Activated gamma-delta T cell (primary cell): ENCODE measurements at regions not wholly inside any gene's neighbourhood (a gene's known extent, or its start where the extent isn't known, plus 50 kb on each side); places are given as distances from the start of the nearest gene placed in this dataset.
"Not testable (repeated sequence)": the region's sequence is repeated elsewhere in the genome, so short reads cannot be mapped to it uniquely, and the experiment has no call there.

Experiments
- DNase-seq: peaks from one replicate; lab custom pipeline; 2025; lab: John Stamatoyannopoulos, UW

DNA sequence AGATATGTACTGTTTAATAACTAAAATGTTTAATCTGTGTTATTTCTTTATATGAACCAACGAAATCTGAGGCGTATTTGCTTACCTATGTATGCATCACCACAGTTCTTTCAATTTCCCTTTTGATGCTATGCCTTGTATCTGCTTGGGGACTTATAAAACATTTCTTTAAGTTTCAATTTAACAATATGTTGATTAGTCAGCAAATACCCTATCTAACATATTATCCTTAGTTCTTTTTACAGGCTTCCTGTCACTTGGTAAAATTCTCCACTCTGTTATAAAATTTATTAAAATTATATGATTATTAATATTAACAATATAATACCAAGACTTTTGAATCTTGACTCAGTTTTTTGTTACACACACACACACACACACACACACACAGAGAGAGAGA, 174.3 kb downstream of the CPS1 start:
- no peak for DNase-seq

DNA sequence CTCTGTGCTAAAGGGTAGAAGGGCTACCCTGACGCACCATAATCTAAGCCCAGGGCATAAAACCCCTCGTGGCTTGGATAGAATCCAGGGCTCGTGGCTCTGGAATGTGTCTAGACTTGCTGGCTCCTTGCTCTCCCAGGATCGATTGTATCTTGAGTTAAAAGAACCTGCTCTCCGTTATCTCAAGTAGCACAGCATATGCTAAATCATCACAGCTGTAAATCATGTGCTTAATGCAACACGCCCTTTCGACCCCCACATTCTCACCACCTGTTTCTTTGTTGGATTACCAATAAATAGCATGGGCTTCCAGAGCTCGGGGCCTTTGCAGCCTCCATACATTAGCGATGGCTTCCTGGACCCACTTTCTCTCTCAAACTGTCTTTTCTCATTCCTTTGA, 190.4 kb downstream of the CPS1 start:
- not testable (repeated sequence) for DNase-seq

DNA sequence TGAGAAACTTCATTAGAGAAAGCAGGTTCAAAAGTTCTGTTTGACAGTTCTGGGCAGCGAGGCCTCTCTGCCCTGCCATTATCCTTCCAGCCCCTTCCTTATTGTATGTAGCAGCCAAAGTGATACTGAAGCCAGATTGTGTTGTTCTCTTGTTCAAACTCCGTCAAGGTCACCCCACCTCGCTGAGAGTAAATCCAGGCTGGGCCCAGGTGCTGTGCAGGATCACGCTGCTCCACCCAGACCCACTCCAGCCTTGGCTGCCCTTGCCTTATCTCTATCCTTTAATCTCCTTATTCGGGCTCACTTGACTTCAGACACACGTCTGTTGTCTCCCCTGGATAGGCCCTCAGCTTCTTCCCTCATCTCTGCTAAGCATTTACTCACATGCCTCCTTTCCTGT, 196.1 kb downstream of the CPS1 start:
- DNase-seq, result no peak

DNA sequence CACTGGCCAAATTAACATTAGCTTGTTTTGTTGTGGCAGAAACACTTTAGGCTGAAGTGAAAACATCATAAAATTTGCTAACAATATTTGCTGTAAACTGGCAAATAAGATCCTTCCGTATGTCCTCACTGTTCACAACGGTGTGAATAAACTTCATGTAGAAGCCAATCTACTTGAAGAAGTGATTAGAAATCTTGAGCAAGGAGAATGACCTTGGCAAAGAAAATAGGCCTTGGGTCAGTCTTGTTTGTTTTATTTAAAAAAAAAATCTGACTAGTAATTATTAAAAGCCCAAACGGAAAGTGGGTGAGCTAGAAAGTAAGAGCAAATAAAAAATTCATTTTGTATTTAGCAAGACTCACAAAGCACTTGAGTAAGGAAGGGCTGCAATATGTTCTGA, 197.0 kb downstream of the CPS1 start:
- DNase-seq, result no peak

DNA sequence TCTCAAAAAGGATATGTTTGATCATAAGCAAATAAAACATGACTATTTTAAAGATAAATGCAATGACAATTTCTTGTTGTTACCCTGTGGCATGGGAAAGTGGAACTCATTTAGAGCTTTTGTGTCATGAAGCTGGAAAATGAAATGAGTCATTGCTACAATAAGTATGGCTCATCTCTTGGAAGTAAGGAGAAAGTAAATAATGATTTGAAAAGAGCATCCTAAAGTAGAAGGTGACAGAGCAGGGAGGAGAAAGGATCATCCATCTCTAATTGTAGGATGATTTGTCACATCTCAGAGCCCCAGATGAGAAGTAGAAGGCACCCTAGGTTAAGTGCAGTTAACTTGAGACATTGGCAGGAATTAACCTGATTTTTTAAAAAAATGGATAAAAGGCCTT, 200.5 kb downstream of the CPS1 start:
- no peak for DNase-seq

DNA sequence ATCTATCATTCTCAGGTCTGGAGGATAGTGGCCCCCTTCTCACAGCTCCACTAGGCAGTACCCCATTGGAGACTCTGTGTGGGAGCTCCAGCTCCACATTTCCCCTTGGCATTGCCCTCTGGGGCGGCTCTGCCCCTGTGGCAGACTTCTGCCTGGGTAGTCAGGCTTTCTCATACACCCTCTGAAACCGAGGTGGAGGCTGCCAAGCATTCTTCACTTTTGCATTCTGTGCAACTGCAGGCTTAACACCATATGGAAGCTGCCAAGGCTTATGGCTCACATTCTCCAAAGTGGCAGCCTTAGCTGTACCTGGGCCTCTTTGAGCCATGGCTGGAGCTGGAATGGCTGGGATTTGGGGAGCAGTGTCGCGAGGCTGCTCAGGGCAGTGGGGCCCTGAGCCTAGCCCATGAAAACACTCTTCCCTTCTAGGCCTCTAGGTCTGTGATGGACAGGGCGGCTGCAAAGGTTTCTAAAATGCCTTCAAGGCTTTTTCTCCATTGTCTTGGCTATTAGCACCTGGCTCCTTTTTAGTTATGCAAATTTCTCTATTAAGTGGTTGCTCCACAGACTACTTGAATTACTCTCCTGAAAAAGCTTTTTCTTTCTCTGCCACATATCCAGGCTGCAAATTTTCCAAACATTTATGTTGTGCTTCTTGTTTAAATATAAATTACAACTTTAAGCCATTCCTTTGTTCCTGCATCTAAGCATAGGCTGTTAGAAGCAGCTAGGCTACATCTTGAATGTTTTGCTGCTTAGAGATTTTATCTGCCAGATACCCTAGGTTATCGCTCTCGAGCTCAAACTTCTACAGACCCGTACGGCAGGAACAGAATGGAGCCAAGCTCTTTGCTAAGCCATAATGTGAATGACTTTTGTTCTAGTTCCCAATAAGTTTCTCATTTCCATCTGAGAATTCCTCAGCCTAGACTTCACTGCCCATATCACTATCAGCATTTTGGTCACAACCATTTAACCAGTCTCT, 206.5 kb downstream of the CPS1 start:
- no peak for DNase-seq

DNA sequence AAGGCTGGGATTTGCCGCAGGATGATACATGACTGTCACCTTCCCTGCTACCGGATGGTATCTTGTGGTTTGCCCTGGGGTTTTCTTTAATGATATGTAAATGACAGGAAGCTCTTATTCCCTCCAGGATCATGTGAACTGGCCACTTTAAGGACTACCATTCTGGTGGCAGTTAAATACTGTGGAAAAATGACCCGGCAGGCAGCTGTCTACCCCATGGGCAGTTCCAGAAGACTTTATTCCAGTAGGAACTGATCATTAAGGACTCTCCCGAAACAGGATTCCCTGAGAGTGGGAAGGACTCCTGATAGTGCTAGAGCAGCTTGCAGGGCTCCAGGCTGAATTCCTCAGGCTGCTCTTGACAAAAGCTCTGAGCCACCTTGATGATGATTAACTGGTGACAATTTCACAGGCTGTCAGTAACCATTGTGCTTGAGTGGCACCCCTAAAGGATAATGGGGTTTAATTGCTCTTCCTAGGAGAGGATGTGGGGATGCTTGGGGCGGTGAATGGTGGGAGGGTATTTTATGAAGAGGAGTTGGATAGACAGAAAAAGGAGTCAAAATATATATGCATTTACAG, 212.0 kb downstream of the CPS1 start:
- DNase-seq, result no peak

DNA sequence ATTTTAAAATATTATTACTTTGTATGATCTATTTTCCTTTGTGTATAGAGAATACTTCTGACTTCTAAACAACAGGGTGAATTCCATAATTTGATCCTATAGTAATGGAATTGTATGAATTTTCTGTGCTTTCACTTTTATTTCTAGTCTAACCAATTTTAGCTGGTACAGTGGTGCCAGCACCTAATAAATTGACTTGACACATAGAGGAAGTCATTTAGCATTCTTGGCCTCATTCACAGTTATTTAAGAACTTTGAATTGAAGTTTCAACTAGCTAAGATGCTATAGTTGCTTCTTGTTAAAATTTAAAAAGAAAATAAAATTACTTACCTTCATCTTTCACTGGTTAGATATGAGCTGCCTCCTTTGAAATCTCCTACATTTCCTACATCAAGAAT, 220.4 kb downstream of the CPS1 start:
- no peak for DNase-seq

DNA sequence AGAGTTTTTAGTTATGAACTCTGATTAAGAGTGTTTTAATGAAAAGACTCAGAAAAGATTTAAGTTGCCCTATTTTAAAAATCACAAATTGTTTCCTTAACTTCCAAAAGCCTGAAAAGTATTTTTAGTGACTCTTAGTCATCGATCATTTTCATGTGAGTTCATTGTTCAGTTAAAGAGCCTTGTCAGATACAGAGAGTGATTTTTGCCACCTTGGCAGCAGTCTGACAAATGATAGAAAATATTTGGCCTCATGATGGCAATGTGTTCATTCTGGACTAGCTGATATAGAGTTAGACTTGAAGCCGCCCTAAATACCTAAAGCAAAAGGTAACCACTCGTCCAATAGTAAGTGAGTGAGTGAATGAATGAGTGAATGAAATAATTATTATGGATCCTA, 225.8 kb downstream of the CPS1 start:
- no peak for DNase-seq

DNA sequence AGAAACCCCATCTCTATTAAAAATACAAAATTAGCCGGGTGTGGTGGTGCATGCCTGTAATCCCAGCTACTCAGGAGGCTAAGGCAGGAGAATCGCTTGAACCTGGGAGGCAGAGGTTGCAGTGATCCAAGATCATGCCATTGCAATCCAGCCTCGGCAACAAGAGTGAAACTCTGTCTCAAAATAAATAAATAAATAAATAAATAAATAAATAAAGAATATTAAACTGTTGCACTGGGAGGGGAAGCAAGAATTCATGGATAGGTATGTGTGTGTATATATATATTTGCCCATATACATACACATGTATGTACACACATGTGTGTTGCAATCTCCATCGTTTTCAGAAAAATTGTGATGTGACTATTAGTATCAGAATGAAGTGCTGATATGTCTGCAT, 231.4 kb downstream of the CPS1 start:
- not testable (repeated sequence) for DNase-seq

DNA sequence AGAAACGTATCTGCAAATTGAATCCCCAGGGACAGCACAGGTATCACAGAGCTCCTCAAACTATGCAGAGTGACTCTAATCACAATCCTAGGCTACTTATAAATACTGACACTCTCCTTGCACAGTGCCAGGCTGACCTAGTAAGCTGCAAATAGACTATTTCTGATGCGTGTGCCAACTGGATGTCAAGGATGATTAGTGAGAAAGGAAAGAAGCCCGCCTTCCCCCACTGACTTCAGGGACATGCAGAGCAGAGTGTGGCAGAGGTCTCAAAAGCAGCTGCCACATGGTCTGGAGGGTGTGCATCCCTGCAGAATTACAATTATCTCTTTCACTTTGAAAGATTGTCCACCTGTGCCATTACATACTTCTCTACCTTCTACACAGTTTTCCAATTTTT, 235.6 kb downstream of the CPS1 start:
- DNase-seq, result no peak

DNA sequence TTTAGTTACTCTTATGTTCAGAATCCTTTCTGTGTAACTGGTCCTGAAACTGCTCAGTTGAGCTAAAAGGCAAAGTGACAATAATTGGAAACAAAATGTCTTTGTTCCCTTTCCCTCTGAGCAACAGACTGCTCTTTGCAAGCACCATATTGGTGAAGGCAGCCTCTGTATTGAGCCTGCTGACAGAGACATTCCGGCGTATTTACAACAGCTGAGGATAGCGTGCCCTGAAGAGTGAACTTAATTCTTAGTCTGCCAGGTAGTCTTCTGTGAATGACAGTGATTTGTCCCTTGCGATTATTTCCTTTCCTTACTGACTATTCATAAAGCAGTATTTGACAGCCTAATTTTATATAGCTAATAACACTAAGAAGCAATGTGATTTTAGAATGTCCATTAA, 239.1 kb downstream of the CPS1 start:
- DNase-seq, result no peak

DNA sequence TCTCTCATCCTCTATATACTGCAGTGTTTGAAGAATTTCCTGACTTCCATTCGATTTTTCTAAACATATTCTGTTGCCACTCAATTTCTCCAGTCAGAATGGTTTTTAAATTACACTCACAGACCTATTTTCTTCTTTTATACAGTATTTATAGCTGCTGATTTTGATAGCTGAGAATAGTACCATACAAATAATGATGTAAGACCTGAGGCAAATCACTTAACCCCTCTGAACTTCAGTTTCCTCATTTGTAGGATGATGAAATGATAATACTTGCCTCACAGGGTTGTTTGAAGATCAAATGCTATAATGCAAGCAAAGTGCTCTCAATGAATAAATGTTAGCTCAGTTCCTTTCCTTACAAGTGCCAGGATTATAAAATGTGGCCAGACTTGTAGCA, 241.8 kb downstream of the CPS1 start:
- no peak for DNase-seq

DNA sequence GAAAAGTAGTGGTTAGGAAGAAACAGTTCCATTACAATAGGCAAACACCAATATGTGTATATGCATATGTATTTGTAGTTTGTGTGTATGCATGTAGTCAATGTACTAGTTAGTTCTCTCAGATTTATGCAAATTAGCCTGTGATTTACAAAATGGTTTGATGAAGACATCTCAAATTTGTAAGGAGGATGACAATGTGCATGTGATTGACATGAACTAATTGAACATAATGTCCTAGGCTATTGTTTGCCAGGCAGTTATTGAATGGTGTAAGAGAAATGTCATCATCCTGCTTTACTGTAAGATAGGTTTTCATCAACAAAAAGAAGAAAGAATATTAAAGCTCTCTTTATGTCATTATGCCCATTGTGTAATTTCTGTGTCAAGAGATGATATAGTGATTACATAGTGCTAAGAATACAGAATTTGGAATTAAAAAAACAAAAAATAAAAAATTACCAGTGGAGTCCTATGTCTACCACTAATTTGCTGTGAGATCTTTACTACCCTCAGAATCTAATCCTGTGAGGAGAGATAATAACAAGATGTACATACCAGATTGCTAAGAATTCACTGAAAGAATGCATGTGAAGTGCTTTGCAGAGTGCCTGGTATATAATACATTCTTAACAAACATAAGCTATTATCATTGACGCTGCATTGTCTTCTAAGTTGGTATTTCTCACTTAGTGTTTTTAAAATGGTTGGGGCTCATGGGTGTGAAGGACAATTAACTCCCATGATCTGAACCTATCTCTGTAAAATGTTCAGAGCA, 258.0 kb downstream of the CPS1 start:
- DNase-seq, result no peak

DNA sequence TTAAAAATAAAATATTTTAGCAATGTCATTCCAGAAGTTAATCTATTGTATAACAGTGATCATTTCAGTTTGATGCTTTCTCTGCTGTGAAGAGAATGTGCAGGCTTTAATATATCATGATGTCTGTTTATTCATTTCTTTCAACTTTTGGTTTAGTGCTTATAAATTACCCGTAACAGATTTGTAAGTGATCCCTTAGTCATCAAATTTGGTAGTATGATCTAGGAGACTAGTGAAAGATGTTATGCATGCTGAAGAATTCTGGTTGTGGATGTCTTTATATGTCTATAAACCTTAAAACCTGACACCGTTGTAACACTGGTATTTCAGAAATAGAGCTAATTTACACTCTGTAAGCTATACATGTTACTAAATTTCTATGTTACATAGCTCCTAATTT, 260.4 kb downstream of the CPS1 start:
- DNase-seq, result no peak

DNA sequence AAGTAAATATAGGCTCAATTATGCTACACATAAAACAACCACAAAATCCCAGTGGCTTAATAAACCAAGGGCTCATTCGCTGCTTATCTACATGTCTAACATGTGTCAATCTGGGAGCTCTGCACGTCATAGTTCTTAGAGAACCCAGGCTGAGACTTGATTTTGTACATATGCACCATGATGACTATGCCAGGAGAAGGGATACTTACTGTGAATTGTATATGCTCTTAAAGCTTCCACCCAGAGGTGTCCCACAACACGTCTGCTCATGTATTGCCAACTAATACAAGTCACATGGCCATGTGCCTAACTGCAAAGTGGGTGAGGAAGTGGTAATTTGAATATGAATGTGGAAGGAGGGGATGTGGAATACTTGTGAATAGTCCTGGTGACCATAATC, 262.1 kb downstream of the CPS1 start:
- DNase-seq, result no peak

DNA sequence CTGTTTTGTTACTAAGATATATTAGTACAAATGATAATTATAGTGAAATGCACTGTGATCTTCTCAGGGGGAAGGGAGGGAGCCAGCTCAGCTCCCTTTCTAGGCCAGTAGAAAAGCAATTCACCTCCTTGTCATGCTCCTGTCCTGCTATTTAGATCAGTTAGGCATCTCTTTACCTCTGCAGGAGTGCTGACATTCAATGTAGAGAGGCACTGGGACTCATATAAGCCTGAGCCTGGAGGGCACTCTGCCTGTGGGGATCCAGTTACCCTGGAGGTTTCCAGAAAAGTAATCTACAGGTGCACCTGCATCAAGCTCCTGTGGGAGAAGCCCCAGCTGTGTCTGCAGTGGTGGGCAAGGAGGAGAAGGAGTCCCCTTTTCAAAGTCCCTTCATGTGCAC, 277.0 kb downstream of the CPS1 start:
- DNase-seq, result no peak

DNA sequence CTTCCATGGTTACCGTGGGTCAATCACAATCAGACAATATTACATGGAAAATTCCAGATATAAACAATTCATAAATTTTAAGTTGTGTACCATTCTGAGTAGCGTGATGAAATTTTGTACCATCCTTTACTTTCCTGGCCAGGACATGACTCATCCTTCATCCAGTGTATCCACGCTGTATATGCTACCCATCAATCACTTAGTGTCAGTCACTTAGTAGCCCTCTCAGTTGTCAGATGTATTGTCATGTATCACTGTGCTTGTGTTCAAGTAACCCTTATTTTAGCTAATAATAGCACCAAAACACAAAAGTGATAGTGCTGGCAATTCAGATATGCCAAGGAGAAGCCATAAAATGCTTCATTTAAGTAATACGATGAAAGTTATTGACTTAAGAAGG, 282.6 kb downstream of the CPS1 start:
- no peak for DNase-seq

DNA sequence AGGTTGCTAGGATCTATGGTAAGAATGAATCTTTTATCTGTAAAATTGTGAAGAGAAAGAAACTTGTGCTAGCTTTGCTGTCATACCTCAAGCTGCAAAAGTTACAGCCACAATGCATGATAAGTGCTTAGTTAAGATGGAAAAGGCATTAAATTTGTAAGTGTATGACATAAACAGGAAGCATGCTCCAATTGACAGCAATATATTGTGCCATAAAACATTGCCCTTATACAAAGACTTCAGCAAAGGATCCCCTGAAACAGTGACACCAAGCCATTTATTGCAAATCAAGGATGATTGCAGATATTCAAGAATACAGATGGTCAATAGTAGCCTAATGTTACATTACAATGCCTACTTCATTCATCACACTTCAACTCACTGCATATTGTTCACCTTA, 283.1 kb downstream of the CPS1 start:
- no peak for DNase-seq

DNA sequence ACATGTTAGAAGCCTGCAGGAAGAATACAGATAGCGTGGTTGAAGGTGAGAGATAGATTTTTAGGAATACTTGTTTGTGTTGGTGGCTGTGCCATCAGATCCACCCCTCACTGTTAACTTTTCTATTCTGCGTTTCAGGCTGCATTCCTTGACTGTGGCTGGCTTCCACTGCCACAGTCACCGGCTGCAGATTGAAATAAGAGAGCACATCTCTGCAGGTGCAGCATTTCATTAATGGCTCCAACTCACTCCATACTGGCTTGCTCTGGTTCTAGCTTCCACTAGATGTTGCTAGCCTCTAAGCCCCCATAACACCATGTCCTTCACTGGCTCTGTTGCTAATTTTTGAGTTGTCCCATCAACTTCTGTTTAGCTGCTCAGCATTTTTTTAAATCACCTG, 286.5 kb downstream of the CPS1 start:
- DNase-seq, result no peak

DNA sequence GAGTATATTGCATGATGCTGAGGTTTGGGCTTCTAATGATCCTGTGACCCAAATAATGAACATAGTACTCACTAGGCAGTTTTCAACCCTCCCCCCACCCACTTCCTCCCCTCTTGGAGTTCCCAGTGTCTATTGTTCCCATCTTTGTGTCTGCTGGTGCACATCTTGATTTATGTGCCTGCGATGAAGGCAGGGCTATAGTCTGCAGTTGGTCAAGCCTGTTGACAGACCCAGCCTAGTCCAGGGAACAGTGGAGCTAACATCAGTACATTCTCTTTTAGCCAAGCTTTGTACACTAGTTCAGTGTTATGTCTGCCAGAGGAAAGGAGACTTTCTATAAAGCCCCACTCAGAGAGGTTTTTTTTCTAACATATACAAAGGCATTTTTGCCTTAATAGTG, 287.6 kb downstream of the CPS1 start:
- no peak for DNase-seq

DNA sequence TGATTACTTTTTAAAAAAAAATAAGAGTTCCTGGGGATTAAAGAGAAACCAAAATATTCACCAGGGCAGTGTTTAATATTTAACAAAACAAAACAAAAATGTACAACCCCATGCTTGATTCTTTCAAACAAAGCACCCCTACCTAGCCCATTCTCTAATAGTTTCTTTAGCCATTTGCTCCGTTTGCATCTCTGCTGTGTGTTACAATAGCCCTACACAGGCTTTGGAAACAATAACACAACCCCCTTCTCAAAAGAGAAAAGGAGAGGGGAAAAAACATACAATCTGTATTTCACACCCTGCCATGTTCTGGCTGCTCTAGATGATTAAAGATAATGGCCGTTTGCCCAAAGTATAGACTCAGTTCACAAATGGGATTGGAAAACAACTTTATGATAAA, 302.9 kb downstream of the CPS1 start:
- no peak for DNase-seq

DNA sequence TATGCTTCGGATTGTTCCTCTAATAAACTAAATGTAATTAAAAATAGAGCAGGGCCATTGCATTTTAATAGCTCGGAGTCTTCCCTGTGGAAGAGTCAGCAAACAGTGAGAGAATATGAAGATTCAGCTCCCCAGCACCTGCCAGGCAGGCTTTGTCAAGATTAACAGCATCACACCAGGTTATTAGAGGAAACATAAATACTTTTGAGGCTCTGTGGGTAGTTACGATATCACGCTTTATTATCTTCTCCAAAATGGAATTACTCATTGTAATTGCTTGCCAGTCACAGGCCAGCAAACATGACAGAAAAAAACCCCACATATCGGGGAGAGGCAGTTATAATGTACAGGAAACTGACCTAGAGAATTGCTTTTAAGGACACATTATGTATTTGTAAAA, 303.9 kb downstream of the CPS1 start:
- no peak for DNase-seq
